UCSD-AML1 (cell line): ENCODE measurements at regions not wholly inside any gene's neighbourhood (a gene's known extent, or its start where the extent isn't known, plus 50 kb on each side); places are given as distances from the start of the nearest gene placed in this dataset.
"Not testable (repeated sequence)": the region's sequence is repeated elsewhere in the genome, so short reads cannot be mapped to it uniquely, and the experiment has no call there.

Source experiments
- DNase-seq: peaks from one replicate; lab custom pipeline; 2025; ENCODE audit not compliant: unreplicated experiment; lab: John Stamatoyannopoulos, UW

GRCh38 chr6:71360556-71361335 lies 72.1 kb downstream of the OGFRL1 start:
- not testable (repeated sequence) for DNase-seq

- no peak for DNase-seq
These were observed 76.4 kb downstream of the OGFRL1 start for GRCh38 chr6:71364889-71365542.

GRCh38 chr6:71367756-71368155 lies 79.1 kb downstream of the OGFRL1 start:
- peak; percentile 38 for DNase-seq

- no peak for DNase-seq
These were observed 79.7 kb downstream of the OGFRL1 start for GRCh38 chr6:71368284-71368683.

- no peak for DNase-seq
These were observed 82.9 kb downstream of the OGFRL1 start for GRCh38 chr6:71371559-71371958.

- no peak for DNase-seq
These were observed 85.3 kb downstream of the OGFRL1 start for GRCh38 chr6:71373943-71374342.

- DNase-seq, result no peak
These were observed 87.1 kb downstream of the OGFRL1 start for GRCh38 chr6:71375676-71376075.

GRCh38 chr6:71376830-71377229 lies 88.2 kb downstream of the OGFRL1 start:
- no peak for DNase-seq

GRCh38 chr6:71383476-71383875 lies 94.9 kb downstream of the OGFRL1 start:
- DNase-seq, result peak; percentile 13

GRCh38 chr6:71383901-71384489 lies 95.4 kb downstream of the OGFRL1 start:
- no peak for DNase-seq

GRCh38 chr6:71385111-71385822 lies 96.7 kb downstream of the OGFRL1 start:
- no peak for DNase-seq

- no peak for DNase-seq
These were observed 97.6 kb downstream of the OGFRL1 start for GRCh38 chr6:71386215-71386614.

GRCh38 chr6:71387179-71387578 lies 98.6 kb downstream of the OGFRL1 start:
- DNase-seq, result no peak

- no peak for DNase-seq
These were observed 99.6 kb downstream of the OGFRL1 start for GRCh38 chr6:71388068-71388744.

GRCh38 chr6:71388856-71389527 lies 100.4 kb downstream of the OGFRL1 start:
- DNase-seq, result no peak

- no peak for DNase-seq
These were observed 102.5 kb downstream of the OGFRL1 start for GRCh38 chr6:71391126-71391525.

- DNase-seq, result no peak
These were observed 103.7 kb downstream of the OGFRL1 start for GRCh38 chr6:71392276-71392675.

- DNase-seq, result no peak
These were observed 104.9 kb downstream of the OGFRL1 start for GRCh38 chr6:71393471-71393870.

GRCh38 chr6:71393981-71394432 lies 105.4 kb downstream of the OGFRL1 start:
- no peak for DNase-seq

- DNase-seq, result peak; percentile 4
These were observed 106.3 kb downstream of the OGFRL1 start for GRCh38 chr6:71394926-71395325.
